Activated CD4-positive, alpha-beta T cell treated with anti-CD3 and anti-CD28 coated beads, Interleukin-2, Interleukin-4, amounts not matched to agents 100 ng/mL and 50 ng/mL, durations not matched to agents 16 hours and 8 hours (primary cell): ENCODE measurements at regions not wholly inside any gene's neighbourhood (a gene's known extent, or its start where the extent isn't known, plus 50 kb on each side); places are given as distances from the start of the nearest gene placed in this dataset.
"Not testable (repeated sequence)": the region's sequence is repeated elsewhere in the genome, so short reads cannot be mapped to it uniquely, and the experiment has no call there.

Experiments
- DNase-seq: peaks from one replicate; pipeline ENCODE4 v3.0.0-alpha.2; 2020; ENCODE audit warnings: low spot score

GRCh38 chr2:52289741-52290140, 1257.8 kb upstream of the NRXN1 start:
- no peak for DNase-seq

GRCh38 chr2:52288596-52288995, 1256.7 kb upstream of the NRXN1 start:
- no peak for DNase-seq

GRCh38 chr2:52269696-52270485, 1238.0 kb upstream of the NRXN1 start:
- DNase-seq = no peak

DNA sequence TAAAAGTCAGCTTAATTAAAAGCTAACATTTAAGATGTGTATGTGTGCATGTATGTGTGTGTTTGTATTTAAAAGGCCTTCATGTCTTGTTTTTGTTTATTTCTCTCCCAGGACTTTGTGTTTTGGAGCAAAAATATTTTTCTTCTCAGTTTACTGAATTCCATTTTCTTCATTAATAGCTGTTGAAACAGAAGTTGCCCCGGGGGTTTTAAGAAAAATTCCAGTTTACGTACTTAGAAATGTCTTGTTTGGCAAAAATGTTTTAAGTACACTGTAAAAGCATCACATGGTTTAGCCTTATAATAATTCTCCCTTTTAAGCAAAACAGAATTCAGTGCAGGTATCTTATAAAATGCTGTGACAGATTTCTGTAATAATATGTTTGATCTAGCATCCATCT, 1233.0 kb upstream of the NRXN1 start:
- DNase-seq = no peak

- DNase-seq = no peak
Observed at GRCh38 chr2:52264488-52264887, 1232.6 kb upstream of the NRXN1 start.

DNA sequence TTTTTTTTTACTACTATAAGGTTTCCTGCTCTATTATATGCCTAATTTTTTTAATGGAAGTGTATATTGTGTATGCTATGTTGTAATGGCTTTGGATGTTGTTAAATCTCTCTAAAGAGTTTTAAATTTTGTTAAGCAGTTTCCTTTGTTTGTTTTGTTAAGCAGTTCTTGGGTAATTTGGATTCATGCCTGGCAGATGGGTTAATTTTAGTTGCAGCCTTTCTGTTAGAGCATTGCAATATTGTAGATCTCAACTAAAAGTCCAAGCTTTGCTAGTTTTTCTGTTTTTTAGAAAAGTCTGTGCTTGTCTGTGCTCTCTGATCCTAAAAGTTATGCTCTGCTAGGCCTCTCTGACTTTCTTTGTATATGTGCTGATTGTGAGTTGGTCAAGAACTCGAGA, 1229.0 kb upstream of the NRXN1 start:
- no peak for DNase-seq

GRCh38 chr2:52258967-52259366, 1227.0 kb upstream of the NRXN1 start:
- not testable (repeated sequence) for DNase-seq

DNA sequence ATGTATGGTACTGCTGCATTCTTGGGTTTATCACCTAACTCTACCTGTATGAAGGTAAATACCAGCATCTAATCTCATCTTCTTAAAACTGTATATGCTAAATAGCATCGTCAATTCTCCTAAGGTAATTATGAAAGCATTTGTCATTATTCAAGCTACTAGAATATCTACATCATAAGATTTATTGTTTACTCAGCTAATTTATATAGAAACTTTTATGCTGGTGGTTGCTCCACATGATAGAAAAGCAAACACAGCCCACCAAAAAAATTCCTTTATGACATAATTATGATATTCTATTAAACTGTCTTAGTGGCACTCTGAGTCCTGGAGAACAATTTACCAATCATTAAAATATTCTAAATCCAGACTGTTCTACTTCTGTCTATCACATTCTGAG, 1226.1 kb upstream of the NRXN1 start:
- DNase-seq = no peak

DNA sequence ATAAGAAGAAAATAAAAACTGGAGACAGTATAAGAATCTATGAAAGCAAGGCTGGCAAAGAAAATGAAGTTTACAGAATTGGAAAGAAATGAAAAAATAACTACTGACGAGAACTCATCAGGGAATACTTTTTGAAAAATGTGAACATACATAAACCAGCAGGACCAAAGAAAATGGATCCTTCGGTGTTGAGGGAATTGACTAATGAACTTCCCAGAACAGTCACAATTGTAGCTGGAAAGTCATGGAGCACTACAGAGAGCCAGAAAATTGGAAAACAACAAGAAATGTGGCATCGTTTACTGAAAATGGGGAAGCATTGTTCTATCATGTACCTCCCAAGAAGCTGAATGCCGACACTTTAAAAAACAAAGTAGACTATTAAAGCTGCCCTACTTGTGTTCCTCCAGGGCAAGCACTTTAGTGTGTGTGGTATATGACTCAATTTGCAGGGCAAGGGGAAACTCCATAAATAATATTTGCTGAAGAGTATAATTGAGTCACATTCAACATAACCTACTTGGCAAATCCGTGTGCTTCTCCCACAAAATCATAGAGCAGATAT, 1221.6 kb upstream of the NRXN1 start:
- DNase-seq = no peak

- DNase-seq = no peak
Observed at GRCh38 chr2:52238782-52239181, 1206.8 kb upstream of the NRXN1 start.

GRCh38 chr2:52222128-52222527, 1190.2 kb upstream of the NRXN1 start:
- DNase-seq = no peak

DNA sequence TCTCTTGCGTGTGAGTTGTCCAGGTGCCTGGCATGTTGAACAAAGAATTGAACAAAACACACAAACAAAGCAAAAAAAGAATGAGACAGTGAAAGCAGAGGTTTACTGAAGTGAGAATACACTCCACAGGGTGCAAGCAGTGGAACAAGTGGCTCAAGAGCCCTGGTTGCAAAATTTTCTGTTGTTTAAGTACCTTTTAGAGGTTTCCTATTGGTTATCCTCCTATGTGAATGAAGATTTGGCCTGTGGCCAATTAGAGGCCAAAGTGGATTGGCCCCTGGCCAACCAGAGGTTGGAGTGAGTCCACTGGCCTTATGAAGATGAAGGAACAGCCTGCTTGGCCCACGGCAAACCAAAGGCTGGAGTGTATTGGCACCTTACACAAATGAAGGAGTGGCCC, 1188.5 kb upstream of the NRXN1 start:
- no peak for DNase-seq

- no peak for DNase-seq
Observed at GRCh38 chr2:52210611-52211010, 1178.7 kb upstream of the NRXN1 start.

GRCh38 chr2:52210161-52210560, 1178.2 kb upstream of the NRXN1 start:
- DNase-seq = no peak

DNA sequence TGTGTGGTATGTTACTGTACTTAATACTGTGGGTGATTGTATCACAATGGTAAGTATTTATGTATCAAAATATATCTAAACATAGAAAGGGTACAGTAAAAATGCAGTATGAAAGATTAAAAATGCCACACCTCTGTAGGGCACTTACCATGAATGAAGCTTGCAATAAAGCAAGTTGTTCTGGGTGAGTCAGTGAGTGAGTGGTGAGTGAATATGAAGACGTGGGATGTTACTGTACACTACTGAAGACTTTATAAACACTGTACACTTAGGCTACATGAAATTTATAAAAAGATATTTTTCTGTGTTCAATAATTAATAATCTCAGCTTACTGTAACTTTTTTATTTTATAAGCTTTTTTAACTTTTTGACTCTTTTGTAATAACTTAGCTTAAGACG, 1162.4 kb upstream of the NRXN1 start:
- DNase-seq = no peak

GRCh38 chr2:52193804-52194203, 1161.9 kb upstream of the NRXN1 start:
- no peak for DNase-seq

DNA sequence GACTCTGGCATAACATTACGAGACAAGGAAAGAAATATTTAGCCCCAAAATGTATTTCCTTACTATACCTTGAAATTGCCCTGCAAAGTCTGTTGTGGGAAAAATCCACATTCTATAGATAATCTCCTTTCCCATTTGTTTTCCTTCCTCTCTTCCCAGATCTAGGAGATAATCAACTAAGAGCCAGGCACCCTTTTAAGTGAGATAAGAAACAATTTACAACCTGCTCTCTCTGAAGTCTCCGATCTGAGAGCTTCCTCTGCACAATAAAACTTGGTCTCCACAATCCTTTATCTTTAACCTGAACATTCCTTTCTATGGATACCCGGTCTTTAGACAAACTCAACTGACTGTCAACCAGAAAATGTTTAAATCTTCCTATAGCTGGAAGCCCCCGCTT, 1160.7 kb upstream of the NRXN1 start:
- no peak for DNase-seq

- no peak for DNase-seq
Observed at GRCh38 chr2:52181080-52181479, 1149.1 kb upstream of the NRXN1 start.

DNA sequence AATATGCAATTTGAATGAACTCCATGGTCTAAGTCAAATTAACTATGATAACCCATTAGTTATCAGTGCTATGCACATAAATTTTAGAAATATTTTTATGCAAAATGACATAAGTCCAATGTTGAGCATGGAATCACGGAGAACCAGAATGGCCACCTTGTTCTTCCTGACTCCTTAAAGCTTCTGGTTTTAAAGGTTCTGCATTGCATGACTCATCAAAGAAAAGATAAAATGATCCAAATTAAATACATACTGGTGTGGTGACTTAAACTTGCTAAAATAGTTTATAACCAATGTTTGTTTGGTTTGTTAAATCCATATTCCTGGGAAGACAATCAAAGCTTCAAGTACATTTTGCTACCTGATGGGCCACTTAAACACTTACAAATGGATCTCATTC, 1146.9 kb upstream of the NRXN1 start:
- DNase-seq = no peak

- no peak for DNase-seq
Observed at GRCh38 chr2:52145005-52145404, 1113.1 kb upstream of the NRXN1 start.

DNA sequence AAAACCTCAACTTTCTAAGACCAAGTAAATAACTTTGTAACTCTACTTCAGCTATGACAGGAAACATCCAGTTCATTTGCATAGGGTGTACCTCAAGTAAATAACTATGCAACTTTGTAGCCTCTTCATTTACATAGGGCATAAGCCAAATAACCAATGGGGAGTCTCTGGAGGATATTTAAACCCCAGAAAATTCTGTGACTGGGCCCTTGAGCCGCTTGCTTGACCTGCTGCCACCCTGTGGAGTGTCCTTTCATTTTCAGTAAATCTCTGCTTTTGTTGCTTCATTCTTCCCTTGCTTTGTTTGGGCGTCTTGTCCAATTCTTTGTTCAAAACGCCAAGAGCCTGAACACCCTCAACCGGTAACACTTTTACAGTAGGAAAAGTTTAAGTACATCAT, 1112.7 kb upstream of the NRXN1 start:
- DNase-seq = no peak

- no peak for DNase-seq
Observed at GRCh38 chr2:52141076-52141475, 1109.1 kb upstream of the NRXN1 start.

- DNase-seq = no peak
Observed at GRCh38 chr2:52139241-52139640, 1107.3 kb upstream of the NRXN1 start.

GRCh38 chr2:52135235-52135634, 1103.3 kb upstream of the NRXN1 start:
- DNase-seq = no peak
